ENCODE measurements at regions not wholly inside any gene's neighbourhood (a gene's known extent, or its start where the extent isn't known, plus 50 kb on each side); places are given as distances from the start of the nearest gene placed in this dataset.

- no peak overlapping the region for H3K27ac Mint-ChIP-seq (ENCODE audit: low read depth)
- H3K27me3 Mint-ChIP-seq = peaks cover 33% of the 10 kb centered on the region
- peaks cover 33% of the 10 kb centered on the region for H3K4me1 Mint-ChIP-seq
- H3K9me3 Mint-ChIP-seq = peaks cover 1% of the 10 kb centered on the region
- H3K36me3 Mint-ChIP-seq (ENCODE audit: insufficient read depth) = no peaks in the 10 kb centered on the region
- ATAC-seq (replicated peaks; ENCODE audit: extremely low read depth, poor library complexity, severe bottlenecking) (no peak), DNase-seq (ENCODE audit: low spot score in 2 of 2) (no peak)
- no peak overlapping the region for H3K4me3 Mint-ChIP-seq
Observed at GRCh38 chr4:38452542-38452941, 211.5 kb upstream of the KLF3 start.

GRCh38 chr4:38453253-38453881, 210.6 kb upstream of the KLF3 start:
- Mint-ChIP-seq H3K4me1 (peaks cover 33% of the 10 kb centered on the region), H3K36me3 (ENCODE audit: insufficient read depth) (no peaks in the 10 kb centered on the region), H3K27ac (ENCODE audit: low read depth) (no peak overlapping the region), H3K27me3 (peaks cover 33% of the 10 kb centered on the region), H3K4me3 (no peak overlapping the region), H3K9me3 (no peaks in the 10 kb centered on the region)
- ATAC-seq (replicated peaks; ENCODE audit: extremely low read depth, poor library complexity, severe bottlenecking) (no peak), DNase-seq (ENCODE audit: low spot score in 2 of 2) (no peak)

GRCh38 chr4:38454284-38454683, 209.7 kb upstream of the KLF3 start:
- peaks cover 32% of the 10 kb centered on the region for H3K4me1 Mint-ChIP-seq
- no peaks in the 10 kb centered on the region for H3K9me3 Mint-ChIP-seq
- peaks cover 33% of the 10 kb centered on the region for H3K27me3 Mint-ChIP-seq
- H3K27ac Mint-ChIP-seq (ENCODE audit: low read depth) = peak overlapping the region; percentile 45
- DNase-seq (ENCODE audit: low spot score in 2 of 2) (no peak), ATAC-seq (replicated peaks; ENCODE audit: extremely low read depth, poor library complexity, severe bottlenecking) (no peak)
- H3K4me3 Mint-ChIP-seq = no peak overlapping the region
- H3K36me3 Mint-ChIP-seq (ENCODE audit: insufficient read depth) = no peaks in the 10 kb centered on the region

- H3K36me3 Mint-ChIP-seq (ENCODE audit: insufficient read depth) = no peaks in the 10 kb centered on the region
- H3K4me3 Mint-ChIP-seq = no peak overlapping the region
- DNase-seq (ENCODE audit: low spot score in 2 of 2) (no peak), ATAC-seq (replicated peaks; ENCODE audit: extremely low read depth, poor library complexity, severe bottlenecking) (no peak)
- peaks cover 27% of the 10 kb centered on the region for H3K4me1 Mint-ChIP-seq
- no peak overlapping the region for H3K27ac Mint-ChIP-seq (ENCODE audit: low read depth)
- H3K27me3 Mint-ChIP-seq = peaks cover 33% of the 10 kb centered on the region
- no peaks in the 10 kb centered on the region for H3K9me3 Mint-ChIP-seq
Observed at GRCh38 chr4:38455092-38455862, 208.7 kb upstream of the KLF3 start.

GRCh38 chr4:38456096-38456495, 207.9 kb upstream of the KLF3 start:
- peaks cover 33% of the 10 kb centered on the region for H3K27me3 Mint-ChIP-seq
- H3K4me3 Mint-ChIP-seq = no peak overlapping the region
- H3K27ac Mint-ChIP-seq (ENCODE audit: low read depth) = no peak overlapping the region

GRCh38 chr4:38461342-38461741, 202.7 kb upstream of the KLF3 start:
- ATAC-seq (replicated peaks; ENCODE audit: extremely low read depth, poor library complexity, severe bottlenecking) (no peak), DNase-seq (ENCODE audit: low spot score in 2 of 2) (no peak)
- Mint-ChIP-seq H3K27me3 (no peaks in the 10 kb centered on the region), H3K4me1 (peaks cover 11% of the 10 kb centered on the region), H3K4me3 (no peak overlapping the region), H3K27ac (ENCODE audit: low read depth) (no peak overlapping the region), H3K9me3 (no peaks in the 10 kb centered on the region), H3K36me3 (ENCODE audit: insufficient read depth) (no peaks in the 10 kb centered on the region)

More at GRCh38 chr4:38456096-38456495, 207.9 kb upstream of the KLF3 start:
- ATAC-seq (replicated peaks; ENCODE audit: extremely low read depth, poor library complexity, severe bottlenecking) (no peak), DNase-seq (ENCODE audit: low spot score in 2 of 2) (no peak)
- Mint-ChIP-seq H3K9me3 (no peaks in the 10 kb centered on the region), H3K4me1 (peaks cover 27% of the 10 kb centered on the region), H3K36me3 (ENCODE audit: insufficient read depth) (no peaks in the 10 kb centered on the region)

GRCh38 chr4:38462367-38463055, 201.5 kb upstream of the KLF3 start:
- H3K36me3 Mint-ChIP-seq (ENCODE audit: insufficient read depth) = no peaks in the 10 kb centered on the region
- no peaks in the 10 kb centered on the region for H3K27me3 Mint-ChIP-seq
- no peak overlapping the region for H3K27ac Mint-ChIP-seq (ENCODE audit: low read depth)
- peaks cover 11% of the 10 kb centered on the region for H3K4me1 Mint-ChIP-seq
- DNase-seq (ENCODE audit: low spot score in 2 of 2) (no peak), ATAC-seq (replicated peaks; ENCODE audit: extremely low read depth, poor library complexity, severe bottlenecking) (no peak)
- no peaks in the 10 kb centered on the region for H3K9me3 Mint-ChIP-seq
- H3K4me3 Mint-ChIP-seq = no peak overlapping the region

GRCh38 chr4:38463268-38463958, 200.6 kb upstream of the KLF3 start:
- Mint-ChIP-seq H3K27ac (ENCODE audit: low read depth) (no peak overlapping the region), H3K4me3 (no peak overlapping the region), H3K4me1 (peaks cover 11% of the 10 kb centered on the region), H3K9me3 (no peaks in the 10 kb centered on the region), H3K36me3 (ENCODE audit: insufficient read depth) (no peaks in the 10 kb centered on the region), H3K27me3 (no peaks in the 10 kb centered on the region)
- no peak for DNase-seq (ENCODE audit: low spot score in 2 of 2)
- no peak for ATAC-seq (replicated peaks; ENCODE audit: extremely low read depth, poor library complexity, severe bottlenecking)

GRCh38 chr4:38464328-38464727, 199.7 kb upstream of the KLF3 start:
- Mint-ChIP-seq H3K27me3 (no peaks in the 10 kb centered on the region), H3K4me3 (no peak overlapping the region), H3K4me1 (peaks cover 11% of the 10 kb centered on the region), H3K27ac (ENCODE audit: low read depth) (peak overlapping the region; percentile 17), H3K36me3 (ENCODE audit: insufficient read depth) (no peaks in the 10 kb centered on the region), H3K9me3 (no peaks in the 10 kb centered on the region)
- ATAC-seq (replicated peaks; ENCODE audit: extremely low read depth, poor library complexity, severe bottlenecking) (no peak), DNase-seq (ENCODE audit: low spot score in 2 of 2) (no peak)

- Mint-ChIP-seq H3K9me3 (no peaks in the 10 kb centered on the region), H3K27ac (ENCODE audit: low read depth) (no peak overlapping the region), H3K36me3 (ENCODE audit: insufficient read depth) (no peaks in the 10 kb centered on the region), H3K27me3 (no peaks in the 10 kb centered on the region), H3K4me1 (peaks cover 11% of the 10 kb centered on the region), H3K4me3 (no peak overlapping the region)
- no peak for DNase-seq (ENCODE audit: low spot score in 2 of 2)
- ATAC-seq (replicated peaks; ENCODE audit: extremely low read depth, poor library complexity, severe bottlenecking) = no peak
Observed at GRCh38 chr4:38466401-38466800, 197.6 kb upstream of the KLF3 start.

- no peaks in the 10 kb centered on the region for H3K9me3 Mint-ChIP-seq
- H3K27ac Mint-ChIP-seq (ENCODE audit: low read depth) = no peak overlapping the region
- peaks cover 11% of the 10 kb centered on the region for H3K4me1 Mint-ChIP-seq
- no peaks in the 10 kb centered on the region for H3K36me3 Mint-ChIP-seq (ENCODE audit: insufficient read depth)
- DNase-seq (ENCODE audit: low spot score in 2 of 2) (no peak), ATAC-seq (replicated peaks; ENCODE audit: extremely low read depth, poor library complexity, severe bottlenecking) (no peak)
- H3K4me3 Mint-ChIP-seq = no peak overlapping the region
- no peaks in the 10 kb centered on the region for H3K27me3 Mint-ChIP-seq
Observed at GRCh38 chr4:38467296-38467695, 196.7 kb upstream of the KLF3 start.

GRCh38 chr4:38468339-38468866, 195.6 kb upstream of the KLF3 start:
- H3K36me3 Mint-ChIP-seq (ENCODE audit: insufficient read depth) = no peaks in the 10 kb centered on the region
- no peak overlapping the region for H3K4me3 Mint-ChIP-seq
- no peak overlapping the region for H3K27ac Mint-ChIP-seq (ENCODE audit: low read depth)
- DNase-seq (ENCODE audit: low spot score in 2 of 2) (no peak), ATAC-seq (replicated peaks; ENCODE audit: extremely low read depth, poor library complexity, severe bottlenecking) (no peak)
- no peaks in the 10 kb centered on the region for H3K9me3 Mint-ChIP-seq
- H3K4me1 Mint-ChIP-seq = peaks cover 11% of the 10 kb centered on the region
- H3K27me3 Mint-ChIP-seq = no peaks in the 10 kb centered on the region
